ENCODE measurements at regions not wholly inside any gene's neighbourhood (a gene's known extent, or its start where the extent isn't known, plus 50 kb on each side); places are given as distances from the start of the nearest gene placed in this dataset.

GRCh38 chr6:19438566-19439353 is 398.4 kb upstream of the ID4 start:
- Mint-ChIP-seq H3K27me3 (ENCODE audit: low read depth, poor library complexity) (peaks cover 6% of the 10 kb centered on the region), H3K9me3 (peaks cover 5% of the 10 kb centered on the region), H3K36me3 (ENCODE audit: low read depth) (no peaks in the 10 kb centered on the region), H3K4me1 (peaks cover 11% of the 10 kb centered on the region), H3K27ac (no peak overlapping the region), H3K4me3 (no peak overlapping the region)
- TF ChIP-seq CTCF (IDR thresholded peaks at IDR 0.05): no peak
- DNase-seq: no peak

- no peak for TF ChIP-seq CTCF (IDR thresholded peaks at IDR 0.05)
- Mint-ChIP-seq H3K27me3 (ENCODE audit: low read depth, poor library complexity) (peaks cover 6% of the 10 kb centered on the region), H3K36me3 (ENCODE audit: low read depth) (no peaks in the 10 kb centered on the region), H3K9me3 (peaks cover 5% of the 10 kb centered on the region), H3K4me1 (peaks cover 11% of the 10 kb centered on the region), H3K4me3 (no peak overlapping the region), H3K27ac (no peak overlapping the region)
- no peak for DNase-seq
These were observed 396.6 kb upstream of the ID4 start for GRCh38 chr6:19440531-19440930.

- Mint-ChIP-seq H3K4me3 (no peak overlapping the region), H3K36me3 (ENCODE audit: low read depth) (no peaks in the 10 kb centered on the region)
These were observed 393.8 kb upstream of the ID4 start for GRCh38 chr6:19443411-19443810.

GRCh38 chr6:19444041-19444440 is 393.1 kb upstream of the ID4 start:
- H3K9me3 Mint-ChIP-seq: peaks cover 17% of the 10 kb centered on the region
- TF ChIP-seq CTCF (IDR thresholded peaks at IDR 0.05): no peak
- no peak overlapping the region for H3K4me3 Mint-ChIP-seq
- no peak for DNase-seq
- peaks cover 11% of the 10 kb centered on the region for H3K4me1 Mint-ChIP-seq
- no peak overlapping the region for H3K27ac Mint-ChIP-seq
- H3K27me3 Mint-ChIP-seq (ENCODE audit: low read depth, poor library complexity): no peaks in the 10 kb centered on the region
- no peaks in the 10 kb centered on the region for H3K36me3 Mint-ChIP-seq (ENCODE audit: low read depth)

More at GRCh38 chr6:19443411-19443810, 393.8 kb upstream of the ID4 start:
- peaks cover 11% of the 10 kb centered on the region for H3K4me1 Mint-ChIP-seq
- TF ChIP-seq CTCF (IDR thresholded peaks at IDR 0.05): no peak
- H3K27ac Mint-ChIP-seq: no peak overlapping the region
- DNase-seq: no peak
- H3K27me3 Mint-ChIP-seq (ENCODE audit: low read depth, poor library complexity): no peaks in the 10 kb centered on the region
- peaks cover 17% of the 10 kb centered on the region for H3K9me3 Mint-ChIP-seq

- Mint-ChIP-seq H3K27ac (no peak overlapping the region), H3K27me3 (ENCODE audit: low read depth, poor library complexity) (no peaks in the 10 kb centered on the region), H3K4me1 (peaks cover 11% of the 10 kb centered on the region), H3K36me3 (ENCODE audit: low read depth) (no peaks in the 10 kb centered on the region), H3K4me3 (no peak overlapping the region), H3K9me3 (peaks cover 17% of the 10 kb centered on the region)
- DNase-seq: no peak
- no peak for TF ChIP-seq CTCF (IDR thresholded peaks at IDR 0.05)
These were observed 392.7 kb upstream of the ID4 start for GRCh38 chr6:19444481-19444880.

GRCh38 chr6:19446570-19446969 is 390.6 kb upstream of the ID4 start:
- no peak overlapping the region for H3K27ac Mint-ChIP-seq
- no peaks in the 10 kb centered on the region for H3K36me3 Mint-ChIP-seq (ENCODE audit: low read depth)
- peaks cover 17% of the 10 kb centered on the region for H3K9me3 Mint-ChIP-seq
- no peaks in the 10 kb centered on the region for H3K4me1 Mint-ChIP-seq
- no peak for TF ChIP-seq CTCF (IDR thresholded peaks at IDR 0.05)
- no peak overlapping the region for H3K4me3 Mint-ChIP-seq
- DNase-seq: no peak
- H3K27me3 Mint-ChIP-seq (ENCODE audit: low read depth, poor library complexity): no peaks in the 10 kb centered on the region

All from nephron progenitor cell (in vitro differentiated cells).